Spleen (tissue), 11 donors: ENCODE measurements at regions not wholly inside any gene's neighbourhood (a gene's known extent, or its start where the extent isn't known, plus 50 kb on each side); places are given as distances from the start of the nearest gene placed in this dataset.

Experiments used
- DNase-seq: peaks from one replicate; pipeline ENCODE4 v3.0.0-alpha.2; 2020
- H3K27ac ChIP-seq, 8 donors: fragments of 200-600 bp; sonication (generic) in 7 of 8; 1 replicate in 4 of 8; 2 replicates in 4 of 8; pipeline versions ENCODE4 v1.5.0 to v1.8.0; 2016 to 2021; ENCODE audit warnings: inconsistent platforms in 4 of 8, mild to moderate bottlenecking in 4 of 8, moderate library complexity in 1 of 8
- H3K27me3 ChIP-seq, 7 donors: fragments of 200-600 bp; sonication (generic) in 6 of 7; replicated peaks in 1 of 7; 1 replicate in 4 of 7; 2 replicates in 3 of 7; pipeline versions ENCODE4 v1.5.0 to v1.8.0; 2016 to 2021; ENCODE audit warnings: inconsistent platforms in 3 of 7, mild to moderate bottlenecking in 1 of 7
- H3K36me3 ChIP-seq, 6 donors: fragments of 200-600 bp; sonication (generic) in 5 of 6; 1 replicate in 4 of 6; 2 replicates in 2 of 6; pipeline versions ENCODE4 v1.5.0 to v1.8.0; 2016 to 2021; ENCODE audit warnings: inconsistent platforms in 2 of 6
- H3K4me1 ChIP-seq, 6 donors: fragments of 200-600 bp; sonication (generic) in 5 of 6; 1 replicate in 3 of 6; 2 replicates in 3 of 6; pipeline versions ENCODE4 v1.5.0 to v1.8.0; 2016 to 2021; ENCODE audit warnings: inconsistent platforms in 3 of 6
- H3K4me3 ChIP-seq, 8 donors: fragments of 200-600 bp; sonication (generic) in 7 of 8; 1 replicate in 4 of 8; 2 replicates in 4 of 8; pipeline versions ENCODE4 v1.5.0 to v1.8.0; 2016 to 2021; ENCODE audit warnings: inconsistent platforms in 4 of 8, mild to moderate bottlenecking in 4 of 8, moderate library complexity in 2 of 8
- H3K9me3 ChIP-seq, 8 donors: fragments of 200-600 bp; sonication (generic) in 7 of 8; 1 replicate in 4 of 8; 2 replicates in 4 of 8; pipeline versions ENCODE4 v1.5.0 to v1.8.0; 2016 to 2021; ENCODE audit warnings: inconsistent platforms in 4 of 8
- POLR2A ChIP-seq, 3 donors: fragments of 450-650 bp; IDR thresholded peaks; one replicate each; pipeline ENCODE4 v1.5.1; 2017; ENCODE audit warnings: antibody characterized with exemption in 3 of 3, mild to moderate bottlenecking in 1 of 3
- POLR2AphosphoS5 ChIP-seq, 3 donors: sonication (generic); formaldehyde crosslinking; IDR thresholded peaks; one replicate each; pipeline ENCODE4 v1.5.1; 2017; ENCODE audit warnings: antibody characterized with exemption in 3 of 3
- WGBS, 5 donors: extraction: QIAGEN DNeasy Blood & Tissue Kit in 3 of 5; methylation state at CpG; one replicate each; pipeline versions ENCODE4 v1.1.5 to v1.1.7; 2013 to 2018; 5-methylcytosine and 5-hydroxymethylcytosine counted together
- intact Hi-C: fragments of 100-400 bp; cut with DNase I; formaldehyde crosslinking; loops from one replicate; pipeline ENCODE4 v1.15.0; 2023; ENCODE audit warnings: low total_unique reads
- TF ChIP-seq, protein P1 (sequence below), 11 experiments: fragments of 200-600 bp in 7 of 11; fragments of 450-650 bp in 4 of 11; sonication (generic) in 4 of 11; IDR thresholded peaks in 8 of 11; conservative IDR thresholded peaks in 3 of 11; 1 replicate in 7 of 11; 2 replicates in 4 of 11; pipeline versions ENCODE4 v1.4.0 to v1.8.0; 2016 to 2021; ENCODE audit warnings: antibody characterized with exemption in 11 of 11, inconsistent platforms in 4 of 11, mild to moderate bottlenecking in 1 of 11
- donor health status: healthy with polysubstance abuse.
- donor health status: DM: no; HTN: no; CAD: no; lungs with moderate emphysema.
- donor health status: DM: no; HTN: no; CAD: no.
- donor health status: Bipolar disorder and iron deficiency.
- donor health status: healthy.
- donor health status: DM: no; HTN: no; CAD: no.
- donor health status: DM: yes; HTN: yes; CAD: no.

DNA sequence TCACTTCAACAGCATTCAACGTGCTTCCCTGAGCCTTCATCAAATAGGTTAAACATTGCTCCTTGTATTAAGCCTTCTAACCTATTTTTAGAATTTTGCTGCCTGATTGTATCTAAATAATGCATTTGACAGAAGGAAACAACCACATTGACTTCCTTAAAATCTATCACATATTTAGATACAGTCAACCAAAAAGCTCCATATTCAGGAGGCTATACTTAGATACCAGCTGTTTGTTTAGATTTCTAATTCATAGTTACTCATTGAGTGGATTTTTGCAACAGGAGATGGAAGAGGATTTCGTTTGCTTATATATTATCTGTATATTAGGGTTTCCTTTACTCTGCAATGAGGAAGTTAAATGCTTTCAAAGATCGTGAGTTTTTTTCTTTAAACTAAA, 241.1 kb upstream of the PPP1R2C start:
- intact Hi-C loops = no loop called here
- peaks cover 0 to 17% (median 0%) of the 10 kb centered on the region in 8 donors for H3K9me3 ChIP-seq
- H3K27me3 ChIP-seq = no peaks in the 10 kb centered on the region
- 12 to 31% (median 27%) methylated on average over 3 of the region's 3 CpGs for WGBS, 5 donors
- no peak for TF ChIP-seq POLR2A (IDR thresholded peaks at IDR 0.05)
- H3K27ac ChIP-seq = no peak overlapping the region
- H3K36me3 ChIP-seq = no peaks in the 10 kb centered on the region
- no peak overlapping the region for H3K4me3 ChIP-seq
- no peak for DNase-seq
- H3K4me1 ChIP-seq = no peaks in the 10 kb centered on the region

DNA sequence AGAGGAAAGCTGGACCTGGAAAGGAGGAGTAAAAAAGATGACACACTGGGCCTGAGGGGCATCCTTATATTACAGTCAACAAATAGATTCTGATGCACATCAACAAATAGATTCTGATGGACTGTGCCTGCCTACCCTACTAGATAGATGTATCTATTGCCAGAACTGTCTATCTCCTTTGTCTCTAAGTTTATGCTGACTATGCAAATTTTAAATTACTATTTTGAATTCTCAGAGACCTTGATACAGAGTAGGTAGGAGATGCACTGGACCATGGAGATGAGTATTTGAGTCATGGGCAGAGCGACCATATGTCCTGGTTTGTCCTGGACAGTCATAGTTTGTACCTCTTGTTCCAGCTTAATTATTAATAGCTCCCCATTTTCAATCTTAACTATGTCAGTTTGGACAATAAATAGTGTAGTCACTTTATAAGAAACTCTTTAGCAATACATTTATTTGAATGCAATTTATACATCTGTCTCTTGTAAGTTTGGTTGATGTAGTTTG, 247.9 kb upstream of the PPP1R2C start:
- no peaks in the 10 kb centered on the region for H3K27me3 ChIP-seq
- no peaks in the 10 kb centered on the region for H3K4me1 ChIP-seq
- H3K36me3 ChIP-seq = no peaks in the 10 kb centered on the region
- DNase-seq = no peak
- no peak overlapping the region for H3K4me3 ChIP-seq
- peaks cover 0 to 50% (median 17%) of the 10 kb centered on the region in 8 donors for H3K9me3 ChIP-seq
- TF ChIP-seq POLR2A (IDR thresholded peaks at IDR 0.05) (no peak), POLR2AphosphoS5 (IDR thresholded peaks at IDR 0.05) (no peak)
- TF ChIP-seq, protein P1, sequence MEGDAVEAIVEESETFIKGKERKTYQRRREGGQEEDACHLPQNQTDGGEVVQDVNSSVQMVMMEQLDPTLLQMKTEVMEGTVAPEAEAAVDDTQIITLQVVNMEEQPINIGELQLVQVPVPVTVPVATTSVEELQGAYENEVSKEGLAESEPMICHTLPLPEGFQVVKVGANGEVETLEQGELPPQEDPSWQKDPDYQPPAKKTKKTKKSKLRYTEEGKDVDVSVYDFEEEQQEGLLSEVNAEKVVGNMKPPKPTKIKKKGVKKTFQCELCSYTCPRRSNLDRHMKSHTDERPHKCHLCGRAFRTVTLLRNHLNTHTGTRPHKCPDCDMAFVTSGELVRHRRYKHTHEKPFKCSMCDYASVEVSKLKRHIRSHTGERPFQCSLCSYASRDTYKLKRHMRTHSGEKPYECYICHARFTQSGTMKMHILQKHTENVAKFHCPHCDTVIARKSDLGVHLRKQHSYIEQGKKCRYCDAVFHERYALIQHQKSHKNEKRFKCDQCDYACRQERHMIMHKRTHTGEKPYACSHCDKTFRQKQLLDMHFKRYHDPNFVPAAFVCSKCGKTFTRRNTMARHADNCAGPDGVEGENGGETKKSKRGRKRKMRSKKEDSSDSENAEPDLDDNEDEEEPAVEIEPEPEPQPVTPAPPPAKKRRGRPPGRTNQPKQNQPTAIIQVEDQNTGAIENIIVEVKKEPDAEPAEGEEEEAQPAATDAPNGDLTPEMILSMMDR (IDR thresholded peaks at IDR 0.05 in 8 of 11, conservative IDR thresholded peaks at IDR 0.05 in 3 of 11) = no peak
- intact Hi-C loops = no loop called here
- no peak overlapping the region for H3K27ac ChIP-seq
- WGBS, 5 donors = 69 to 86% (median 77%) methylated on average over 1 of the region's 1 CpG

DNA sequence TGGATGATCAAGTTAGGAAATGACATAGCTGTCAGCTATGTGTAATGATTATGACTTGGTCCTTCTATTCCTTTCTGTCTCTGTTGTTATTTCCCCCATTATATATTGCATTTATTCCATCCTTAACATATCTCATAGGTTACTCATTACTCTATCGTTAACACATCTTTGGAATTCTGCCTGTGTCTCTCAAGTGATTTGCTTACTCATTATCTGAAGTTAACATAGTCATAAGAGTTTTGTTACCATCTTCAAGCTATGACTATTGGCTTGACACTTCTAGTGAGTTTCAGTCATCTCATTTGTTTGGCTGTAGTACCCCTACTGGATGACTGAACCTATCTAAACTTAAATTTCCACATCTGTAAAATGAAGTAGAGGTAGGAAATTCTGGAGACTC, 286.1 kb upstream of the PPP1R2C start:
- Histone ChIP-seq H3K4me1 (no peaks in the 10 kb centered on the region), H3K4me3 (no peak overlapping the region), H3K27me3 (no peaks in the 10 kb centered on the region), H3K9me3 (no peaks in the 10 kb centered on the region), H3K36me3 (no peaks in the 10 kb centered on the region), H3K27ac (no peak overlapping the region)
- no peak for DNase-seq
- no peak for TF ChIP-seq POLR2A (IDR thresholded peaks at IDR 0.05)
- TF ChIP-seq POLR2AphosphoS5 (IDR thresholded peaks at IDR 0.05) = no peak
- TF ChIP-seq, protein P1 (IDR thresholded peaks at IDR 0.05 in 8 of 11, conservative IDR thresholded peaks at IDR 0.05 in 3 of 11) = no peak
- intact Hi-C loops = no loop called here
- WGBS, 5 donors = 74 to 100% (median 82%) methylated on average over 1 of the region's 1 CpG

DNA sequence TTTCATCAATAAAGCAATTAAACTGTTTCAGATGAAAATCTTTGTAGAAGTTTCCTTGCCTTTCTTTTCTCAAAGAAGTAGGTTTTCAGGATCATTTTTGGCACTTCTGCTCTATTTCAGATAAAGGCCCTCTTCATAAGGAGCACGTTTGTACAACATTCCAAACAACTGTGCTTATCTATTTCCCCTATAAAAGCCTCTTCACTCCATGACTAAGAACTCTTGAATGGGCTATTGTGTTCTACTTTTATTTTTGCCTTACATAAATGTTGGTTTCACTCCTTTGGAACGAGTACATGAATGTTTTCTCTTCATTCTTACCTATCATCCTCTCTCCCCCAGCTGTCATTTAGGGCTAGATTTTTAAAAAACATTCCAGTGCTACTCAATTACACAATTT, 288.0 kb upstream of the PPP1R2C start:
- Histone ChIP-seq H3K27me3 (no peaks in the 10 kb centered on the region), H3K4me3 (no peak overlapping the region), H3K9me3 (no peaks in the 10 kb centered on the region), H3K27ac (no peak overlapping the region), H3K4me1 (no peaks in the 10 kb centered on the region), H3K36me3 (no peaks in the 10 kb centered on the region)
- TF ChIP-seq, protein P1 (IDR thresholded peaks at IDR 0.05 in 8 of 11, conservative IDR thresholded peaks at IDR 0.05 in 3 of 11) = no peak
- no peak for DNase-seq
- 51 to 71% (median 63%) methylated on average over 2 of the region's 2 CpGs for WGBS, 5 donors
- intact Hi-C loops = no loop called here

DNA sequence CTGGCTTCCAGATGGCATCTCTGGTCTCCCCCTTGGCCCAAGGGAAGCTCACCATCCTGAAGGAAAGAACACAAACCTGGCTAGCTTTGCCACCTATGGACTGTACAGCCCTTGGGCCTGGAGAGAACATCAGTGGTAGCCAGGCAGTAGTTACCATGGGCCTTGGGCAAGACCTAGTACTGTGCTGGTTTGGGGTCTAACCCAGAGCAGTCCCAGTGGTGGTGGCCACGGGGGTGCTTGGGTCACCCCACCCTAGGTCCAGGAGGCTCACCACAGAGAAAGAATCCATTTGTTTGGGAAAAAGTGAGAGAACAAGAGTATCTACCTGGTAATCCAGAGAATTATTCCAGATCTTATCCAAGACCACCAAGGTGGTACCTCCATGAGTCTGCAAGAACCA, 290.7 kb upstream of the PPP1R2C start:
- H3K4me1 ChIP-seq = no peaks in the 10 kb centered on the region
- intact Hi-C loops = no loop called here
- H3K27ac ChIP-seq = no peak overlapping the region
- H3K27me3 ChIP-seq = no peaks in the 10 kb centered on the region
- H3K9me3 ChIP-seq = no peaks in the 10 kb centered on the region
- no peaks in the 10 kb centered on the region for H3K36me3 ChIP-seq
- DNase-seq = no peak
- H3K4me3 ChIP-seq = no peak overlapping the region
- 82 to 97% (median 91%) methylated on average over 1 of the region's 1 CpG; no CpG with 5 or more reads in 1 of the 5 donors for WGBS, 5 donors
- TF ChIP-seq, protein P1 (IDR thresholded peaks at IDR 0.05 in 8 of 11, conservative IDR thresholded peaks at IDR 0.05 in 3 of 11) = no peak
- no peak for TF ChIP-seq POLR2AphosphoS5 (IDR thresholded peaks at IDR 0.05)
- TF ChIP-seq POLR2A (IDR thresholded peaks at IDR 0.05) = no peak
